ENCODE measurements at regions not wholly inside any gene's neighbourhood (a gene's known extent, or its start where the extent isn't known, plus 50 kb on each side); places are given as distances from the start of the nearest gene placed in this dataset.

DNA sequence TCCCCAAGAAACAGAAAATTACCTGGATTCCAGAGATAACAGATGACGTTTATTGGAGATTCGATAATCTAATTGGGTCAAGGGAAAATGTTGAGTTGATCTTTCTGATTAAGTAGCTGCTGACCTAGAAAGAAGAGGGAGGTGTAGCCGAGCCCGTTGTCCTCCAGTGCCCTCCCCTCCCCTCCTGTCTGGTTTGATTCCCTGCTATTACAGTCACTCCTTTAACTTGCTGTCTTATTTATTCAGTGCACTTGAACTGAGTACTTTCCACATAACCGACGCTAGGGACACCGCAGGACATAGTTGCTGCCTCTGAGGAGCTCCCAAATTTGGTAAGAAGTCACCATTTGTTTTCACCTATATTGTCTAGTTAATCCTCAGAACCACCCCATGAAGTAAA lies 103.7 kb downstream of the AQP9 start:
- intact Hi-C loops (cut with micrococcal nuclease; ENCODE audit: unreplicated experiment) (no loop called here), in situ Hi-C loops (cut with MboI) (no loop called here)
- FAIRE-seq (no peak), ATAC-seq (no peak), DNase-seq (ENCODE audit: low read depth, low spot score) (no peak)
- no peaks in the 10 kb centered on the region for H3K79me2 ChIP-seq (ENCODE audit: control insufficient read depth, insufficient read depth, low read length)
- H3K4me3 ChIP-seq = no peak overlapping the region
- H2AFZ ChIP-seq (ENCODE audit: control insufficient read depth, low read depth, low read length) = no peak overlapping the region
- SMC1A ChIA-PET (ENCODE audit: uncharacterized antibody, unreplicated experiment) = interaction anchor here (0.6 to 1.5 kb wide), 2 partner anchors 14 to 232 kb away, joined by 3 to 4 read pairs; no protein-coding TSS in a partner anchor
- WGBS (ENCODE audit: insufficient coverage, insufficient replicate concordance, low lambda C conversion rate, missing lambda C conversion rate) = 55% methylated on average over 7 of the region's 7 CpGs
- POLR2A ChIA-PET = no interaction called here
- no peaks in the 10 kb centered on the region; the same call in 1 of the 2 replicates for H3K4me1 ChIP-seq (ENCODE audit: control insufficient read depth, insufficient read depth, low read length)
- H3K27me3 ChIP-seq (replicated peaks in 1 of 2; ENCODE audit: control insufficient read depth in 2 of 2, insufficient read depth in 2 of 2, low read length in 1 of 2) = no peaks in the 10 kb centered on the region
- no TSS peak for BruUV-seq (replicated peaks)
- no peak overlapping the region for H3K9ac ChIP-seq (ENCODE audit: control insufficient read depth, insufficient read depth, low read length)
- CTCF ChIA-PET = no interaction called here
- RAD21 ChIA-PET (ENCODE audit: unreplicated experiment) = no interaction called here
- no peak overlapping the region for H3K4me2 ChIP-seq (ENCODE audit: control insufficient read depth, insufficient read depth)
- H3K27ac ChIP-seq (ENCODE audit: control insufficient read depth, insufficient read depth) = no peak overlapping the region
- H3K9me3 ChIP-seq (replicated peaks; ENCODE audit: control insufficient read depth, insufficient read depth, low read length) = no peaks in the 10 kb centered on the region
- H3K36me3 ChIP-seq (ENCODE audit: control insufficient read depth in 2 of 2, insufficient read depth in 2 of 2, low read length in 1 of 2) = no peaks in the 10 kb centered on the region
- no peaks in the 10 kb centered on the region for H4K20me1 ChIP-seq (ENCODE audit: control insufficient read depth, insufficient read depth)
- no peak for TF ChIP-seq CHD2 (IDR thresholded peaks at IDR 0.05; ENCODE audit: borderline replicate concordance, low read depth, low read length)
- no peak for TF ChIP-seq SRF (IDR thresholded peaks at IDR 0.05; ENCODE audit: low read depth in 2 of 2, low read length in 2 of 2)
- TF ChIP-seq, protein P1, sequence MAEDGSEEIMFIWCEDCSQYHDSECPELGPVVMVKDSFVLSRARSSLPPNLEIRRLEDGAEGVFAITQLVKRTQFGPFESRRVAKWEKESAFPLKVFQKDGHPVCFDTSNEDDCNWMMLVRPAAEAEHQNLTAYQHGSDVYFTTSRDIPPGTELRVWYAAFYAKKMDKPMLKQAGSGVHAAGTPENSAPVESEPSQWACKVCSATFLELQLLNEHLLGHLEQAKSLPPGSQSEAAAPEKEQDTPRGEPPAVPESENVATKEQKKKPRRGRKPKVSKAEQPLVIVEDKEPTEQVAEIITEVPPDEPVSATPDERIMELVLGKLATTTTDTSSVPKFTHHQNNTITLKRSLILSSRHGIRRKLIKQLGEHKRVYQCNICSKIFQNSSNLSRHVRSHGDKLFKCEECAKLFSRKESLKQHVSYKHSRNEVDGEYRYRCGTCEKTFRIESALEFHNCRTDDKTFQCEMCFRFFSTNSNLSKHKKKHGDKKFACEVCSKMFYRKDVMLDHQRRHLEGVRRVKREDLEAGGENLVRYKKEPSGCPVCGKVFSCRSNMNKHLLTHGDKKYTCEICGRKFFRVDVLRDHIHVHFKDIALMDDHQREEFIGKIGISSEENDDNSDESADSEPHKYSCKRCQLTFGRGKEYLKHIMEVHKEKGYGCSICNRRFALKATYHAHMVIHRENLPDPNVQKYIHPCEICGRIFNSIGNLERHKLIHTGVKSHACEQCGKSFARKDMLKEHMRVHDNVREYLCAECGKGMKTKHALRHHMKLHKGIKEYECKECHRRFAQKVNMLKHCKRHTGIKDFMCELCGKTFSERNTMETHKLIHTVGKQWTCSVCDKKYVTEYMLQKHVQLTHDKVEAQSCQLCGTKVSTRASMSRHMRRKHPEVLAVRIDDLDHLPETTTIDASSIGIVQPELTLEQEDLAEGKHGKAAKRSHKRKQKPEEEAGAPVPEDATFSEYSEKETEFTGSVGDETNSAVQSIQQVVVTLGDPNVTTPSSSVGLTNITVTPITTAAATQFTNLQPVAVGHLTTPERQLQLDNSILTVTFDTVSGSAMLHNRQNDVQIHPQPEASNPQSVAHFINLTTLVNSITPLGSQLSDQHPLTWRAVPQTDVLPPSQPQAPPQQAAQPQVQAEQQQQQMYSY (CRISPR knock-in tag; IDR thresholded peaks at IDR 0.05) = no peak
- TF ChIP-seq MXI1 (IDR thresholded peaks at IDR 0.05; ENCODE audit: low read depth, low read length) = no peak
- no peak for TF ChIP-seq MEF2B (IDR thresholded peaks at IDR 0.05; ENCODE audit: partially characterized antibody, poor library complexity, severe bottlenecking)
- TF ChIP-seq CREM (IDR thresholded peaks at IDR 0.05; ENCODE audit: low read depth) = no peak
- TF ChIP-seq, protein P2, sequence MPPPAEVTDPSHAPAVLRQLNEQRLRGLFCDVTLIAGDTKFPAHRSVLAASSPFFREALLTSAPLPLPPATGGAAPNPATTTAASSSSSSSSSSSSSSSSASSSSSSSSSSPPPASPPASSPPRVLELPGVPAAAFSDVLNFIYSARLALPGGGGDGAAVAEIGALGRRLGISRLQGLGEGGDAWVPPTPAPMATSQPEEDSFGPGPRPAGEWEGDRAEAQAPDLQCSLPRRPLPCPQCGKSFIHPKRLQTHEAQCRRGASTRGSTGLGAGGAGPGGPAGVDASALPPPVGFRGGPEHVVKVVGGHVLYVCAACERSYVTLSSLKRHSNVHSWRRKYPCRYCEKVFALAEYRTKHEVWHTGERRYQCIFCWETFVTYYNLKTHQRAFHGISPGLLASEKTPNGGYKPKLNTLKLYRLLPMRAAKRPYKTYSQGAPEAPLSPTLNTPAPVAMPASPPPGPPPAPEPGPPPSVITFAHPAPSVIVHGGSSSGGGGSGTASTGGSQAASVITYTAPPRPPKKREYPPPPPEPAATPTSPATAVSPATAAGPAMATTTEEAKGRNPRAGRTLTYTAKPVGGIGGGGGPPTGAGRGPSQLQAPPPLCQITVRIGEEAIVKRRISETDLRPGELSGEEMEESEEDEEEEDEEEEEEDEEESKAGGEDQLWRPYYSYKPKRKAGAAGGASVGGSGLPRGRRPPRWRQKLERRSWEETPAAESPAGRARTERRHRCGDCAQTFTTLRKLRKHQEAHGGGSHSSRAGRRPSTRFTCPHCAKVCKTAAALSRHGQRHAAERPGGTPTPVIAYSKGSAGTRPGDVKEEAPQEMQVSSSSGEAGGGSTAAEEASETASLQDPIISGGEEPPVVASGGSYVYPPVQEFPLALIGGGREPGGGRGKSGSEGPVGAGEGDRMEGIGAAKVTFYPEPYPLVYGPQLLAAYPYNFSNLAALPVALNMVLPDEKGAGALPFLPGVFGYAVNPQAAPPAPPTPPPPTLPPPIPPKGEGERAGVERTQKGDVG (CRISPR knock-in tag; IDR thresholded peaks at IDR 0.05) = no peak
- TF ChIP-seq BCLAF1 (IDR thresholded peaks at IDR 0.05) = no peak
- no peak for TF ChIP-seq NKRF (conservative IDR thresholded peaks at IDR 0.05)
- TF ChIP-seq TBL1XR1 (IDR thresholded peaks at IDR 0.05; ENCODE audit: low read depth, low read length) = no peak
- no peak for TF ChIP-seq NFXL1 (IDR thresholded peaks at IDR 0.05; ENCODE audit: borderline replicate concordance)
- TF ChIP-seq KDM1A (IDR thresholded peaks at IDR 0.05; ENCODE audit: borderline replicate concordance) = no peak
- no peak for TF ChIP-seq ASH2L (IDR thresholded peaks at IDR 0.05; ENCODE audit: borderline replicate concordance, low read depth)
